HEK293 (cell line): ENCODE measurements at regions not wholly inside any gene's neighbourhood (a gene's known extent, or its start where the extent isn't known, plus 50 kb on each side); places are given as distances from the start of the nearest gene placed in this dataset.
"Not testable (repeated sequence)": the region's sequence is repeated elsewhere in the genome, so short reads cannot be mapped to it uniquely, and the experiment has no call there.

Source experiments
- CTCF ChIA-PET: fragments of 350-600 bp; formaldehyde crosslinking; extraction: SDS; loops from one replicate; lab custom pipeline; 2021; ENCODE audit warnings: antibody characterized with exemption; lab: Yijun Ruan, JAX
- POLR2A ChIA-PET: fragments of 300-600 bp; formaldehyde crosslinking; extraction: SDS; loops from one replicate; lab custom pipeline; 2020; ENCODE audit warnings: antibody characterized with exemption, inconsistent platforms; lab: Yijun Ruan, JAX
- H3K27ac ChIP-seq: fragments of 200-500 bp; sonication (Bioruptor generic); 2 replicates; pipeline ENCODE4 v1.5.1; 2014; ENCODE audit warnings: low read depth, low read length, control low read depth, inconsistent platforms; ENCODE audit errors: extremely low read depth
- H3K36me3 ChIP-seq, 2 experiments: fragments of 200-500 bp in 1 of 2; sonication (Bioruptor generic) in 1 of 2; 1 replicate in 1 of 2; 2 replicates in 1 of 2; pipeline ENCODE4 v1.5.1; 2014 to 2017; ENCODE audit warnings: inconsistent platforms in 2 of 2, low read length in 2 of 2; ENCODE audit not compliant: control insufficient read depth in 2 of 2, insufficient read depth in 1 of 2
- H3K4me1 ChIP-seq: fragments of 200-500 bp; sonication (Bioruptor generic); 2 replicates; pipeline ENCODE4 v1.5.1; 2014; ENCODE audit warnings: mild to moderate bottlenecking, low read length, inconsistent platforms; ENCODE audit not compliant: control insufficient read depth, insufficient read depth
- H3K4me3 ChIP-seq: 2 replicates; pipeline ENCODE4 v1.5.1; 2011; ENCODE audit warnings: low read depth, mild to moderate bottlenecking, control low read depth, low read length, moderate library complexity
- H3K9me3 ChIP-seq: fragments of 200-500 bp; sonication (Bioruptor generic); 2 replicates; pipeline ENCODE4 v1.5.1; 2014; ENCODE audit warnings: low read depth, low read length, inconsistent platforms; ENCODE audit not compliant: control insufficient read depth, insufficient read depth
- FEZF1 ChIP-seq: fragments of 450-650 bp; formaldehyde crosslinking; IDR thresholded peaks from 2 replicates; pipeline ENCODE4 v1.5.1; 2016; ENCODE audit warnings: missing biosample characterization, missing genetic modification characterization
- GFI1B ChIP-seq: fragments of 450-650 bp; formaldehyde crosslinking; IDR thresholded peaks from 2 replicates; pipeline ENCODE4 v1.5.1; 2016; ENCODE audit warnings: missing biosample characterization, missing genetic modification characterization
- HOXA7 ChIP-seq: sonication (generic); formaldehyde crosslinking; IDR thresholded peaks from 2 replicates; pipeline ENCODE4 v1.8.1; 2022; ENCODE audit warnings: missing genetic modification reagents, borderline replicate concordance
- ZFP3 ChIP-seq: fragments of 450-650 bp; formaldehyde crosslinking; IDR thresholded peaks from 2 replicates; pipeline ENCODE4 v1.5.1; 2016; ENCODE audit warnings: low read depth, missing biosample characterization, missing genetic modification characterization
- ZNF114 ChIP-seq: fragments of 450-650 bp; formaldehyde crosslinking; IDR thresholded peaks from 2 replicates; pipeline ENCODE4 v1.5.0; 2017; ENCODE audit warnings: missing biosample characterization, missing genetic modification characterization
- ZNF169 ChIP-seq: fragments of 450-650 bp; formaldehyde crosslinking; IDR thresholded peaks from 2 replicates; pipeline ENCODE4 v1.5.1; 2016; ENCODE audit warnings: missing biosample characterization, missing genetic modification characterization
- ZNF19 ChIP-seq: fragments of 450-650 bp; formaldehyde crosslinking; IDR thresholded peaks from 2 replicates; pipeline ENCODE4; 2016; ENCODE audit warnings: missing biosample characterization, missing genetic modification characterization, low read depth
- ZNF23 ChIP-seq: fragments of 450-650 bp; formaldehyde crosslinking; IDR thresholded peaks from 2 replicates; pipeline ENCODE4 v1.5.1; 2016; ENCODE audit warnings: missing biosample characterization, missing genetic modification characterization, borderline replicate concordance
- ZNF302 ChIP-seq: fragments of 450-650 bp; formaldehyde crosslinking; IDR thresholded peaks from 2 replicates; pipeline ENCODE4 v1.5.1; 2016; ENCODE audit warnings: missing biosample characterization, missing genetic modification characterization, low read depth
- ZNF391 ChIP-seq: fragments of 450-650 bp; formaldehyde crosslinking; IDR thresholded peaks from 2 replicates; pipeline ENCODE4 v1.5.1; 2016; ENCODE audit warnings: low read depth, missing biosample characterization, missing genetic modification characterization, borderline replicate concordance
- ZNF48 ChIP-seq: fragments of 450-650 bp; formaldehyde crosslinking; IDR thresholded peaks from 2 replicates; pipeline ENCODE4 v1.5.1; 2016; ENCODE audit warnings: missing biosample characterization, missing genetic modification characterization
- ZNF670 ChIP-seq: fragments of 450-650 bp; formaldehyde crosslinking; IDR thresholded peaks from 2 replicates; pipeline ENCODE4 v1.5.1; 2016; ENCODE audit warnings: missing biosample characterization, missing genetic modification characterization, low read depth
- ZNF707 ChIP-seq: fragments of 450-650 bp; formaldehyde crosslinking; IDR thresholded peaks from 2 replicates; pipeline ENCODE4 v1.5.1; 2016; ENCODE audit warnings: missing biosample characterization, missing genetic modification characterization
- ZNF76 ChIP-seq: fragments of 450-650 bp; formaldehyde crosslinking; IDR thresholded peaks from 2 replicates; pipeline ENCODE4; 2016; ENCODE audit warnings: low read depth, missing biosample characterization, missing genetic modification characterization, borderline replicate concordance
- ZNF843 ChIP-seq: fragments of 450-650 bp; formaldehyde crosslinking; IDR thresholded peaks from 2 replicates; pipeline ENCODE4 v1.5.1; 2016; ENCODE audit warnings: missing biosample characterization, missing genetic modification characterization
- TF ChIP-seq, protein P1 (sequence below): fragments of 450-650 bp; formaldehyde crosslinking; IDR thresholded peaks from 2 replicates; pipeline ENCODE4 v1.5.1; 2017; ENCODE audit warnings: missing biosample characterization, missing genetic modification characterization
- TF ChIP-seq, protein P2 (sequence below): fragments of 450-650 bp; formaldehyde crosslinking; IDR thresholded peaks from 2 replicates; pipeline ENCODE4 v1.5.1; 2017; ENCODE audit warnings: missing biosample characterization, missing genetic modification characterization
- TF ChIP-seq, protein P3 (sequence below): fragments of 450-650 bp; formaldehyde crosslinking; IDR thresholded peaks from 2 replicates; pipeline ENCODE4 v1.5.1; 2016; ENCODE audit warnings: missing biosample characterization, missing genetic modification characterization
- TF ChIP-seq, protein P4 (sequence below): fragments of 450-650 bp; formaldehyde crosslinking; IDR thresholded peaks from 2 replicates; pipeline ENCODE4 v1.5.1; 2016; ENCODE audit warnings: missing biosample characterization, missing genetic modification characterization, low read depth

DNA sequence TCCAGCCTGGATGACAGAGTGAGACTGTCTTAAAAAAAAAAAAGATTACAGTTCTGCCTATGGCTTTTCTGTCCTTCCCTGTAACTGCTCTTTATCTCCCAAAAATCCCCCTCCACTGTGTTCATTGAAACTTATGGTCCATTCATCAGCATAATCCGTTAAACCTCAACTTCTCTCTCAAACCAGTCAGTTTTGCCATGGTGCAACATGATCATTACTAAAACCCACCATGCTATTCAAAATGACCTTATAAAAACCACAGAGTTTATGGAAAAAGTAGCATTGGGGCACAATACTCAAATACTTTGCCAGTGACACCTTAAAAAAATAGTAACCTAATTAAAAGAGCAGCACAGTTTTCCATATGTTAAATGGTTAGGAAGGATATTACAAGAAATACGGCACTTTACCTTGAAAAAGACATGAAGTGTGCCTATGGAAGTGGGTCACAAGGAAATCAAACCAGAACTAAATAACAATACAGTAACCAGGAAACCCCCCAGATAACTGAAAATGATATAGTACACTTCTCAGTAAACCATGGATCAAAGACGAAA, 74.0 kb upstream of the ST8SIA6 start:
- TF ChIP-seq ZNF707 (tag by site-specific recombination) (no peak), ZNF670 (no peak), ZNF114 (tag by site-specific recombination) (no peak), ZNF302 (tag by site-specific recombination) (no peak), ZNF48 (tag by site-specific recombination) (no peak), GFI1B (tag by site-specific recombination) (no peak), ZNF76 (tag by site-specific recombination) (no peak), ZNF843 (tag by site-specific recombination) (no peak), ZNF169 (tag by site-specific recombination) (no peak), ZNF23 (tag by site-specific recombination) (no peak), ZFP3 (tag by site-specific recombination) (no peak), HOXA7 (CRISPR knock-in tag) (no peak)
- TF ChIP-seq, protein P1, sequence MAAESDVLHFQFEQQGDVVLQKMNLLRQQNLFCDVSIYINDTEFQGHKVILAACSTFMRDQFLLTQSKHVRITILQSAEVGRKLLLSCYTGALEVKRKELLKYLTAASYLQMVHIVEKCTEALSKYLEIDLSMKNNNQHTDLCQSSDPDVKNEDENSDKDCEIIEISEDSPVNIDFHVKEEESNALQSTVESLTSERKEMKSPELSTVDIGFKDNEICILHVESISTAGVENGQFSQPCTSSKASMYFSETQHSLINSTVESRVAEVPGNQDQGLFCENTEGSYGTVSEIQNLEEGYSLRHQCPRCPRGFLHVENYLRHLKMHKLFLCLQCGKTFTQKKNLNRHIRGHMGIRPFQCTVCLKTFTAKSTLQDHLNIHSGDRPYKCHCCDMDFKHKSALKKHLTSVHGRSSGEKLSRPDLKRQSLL (tag by site-specific recombination), result no peak
- TF ChIP-seq, protein P2, sequence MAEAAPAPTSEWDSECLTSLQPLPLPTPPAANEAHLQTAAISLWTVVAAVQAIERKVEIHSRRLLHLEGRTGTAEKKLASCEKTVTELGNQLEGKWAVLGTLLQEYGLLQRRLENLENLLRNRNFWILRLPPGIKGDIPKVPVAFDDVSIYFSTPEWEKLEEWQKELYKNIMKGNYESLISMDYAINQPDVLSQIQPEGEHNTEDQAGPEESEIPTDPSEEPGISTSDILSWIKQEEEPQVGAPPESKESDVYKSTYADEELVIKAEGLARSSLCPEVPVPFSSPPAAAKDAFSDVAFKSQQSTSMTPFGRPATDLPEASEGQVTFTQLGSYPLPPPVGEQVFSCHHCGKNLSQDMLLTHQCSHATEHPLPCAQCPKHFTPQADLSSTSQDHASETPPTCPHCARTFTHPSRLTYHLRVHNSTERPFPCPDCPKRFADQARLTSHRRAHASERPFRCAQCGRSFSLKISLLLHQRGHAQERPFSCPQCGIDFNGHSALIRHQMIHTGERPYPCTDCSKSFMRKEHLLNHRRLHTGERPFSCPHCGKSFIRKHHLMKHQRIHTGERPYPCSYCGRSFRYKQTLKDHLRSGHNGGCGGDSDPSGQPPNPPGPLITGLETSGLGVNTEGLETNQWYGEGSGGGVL (tag by site-specific recombination), result no peak
- TF ChIP-seq, protein P3, sequence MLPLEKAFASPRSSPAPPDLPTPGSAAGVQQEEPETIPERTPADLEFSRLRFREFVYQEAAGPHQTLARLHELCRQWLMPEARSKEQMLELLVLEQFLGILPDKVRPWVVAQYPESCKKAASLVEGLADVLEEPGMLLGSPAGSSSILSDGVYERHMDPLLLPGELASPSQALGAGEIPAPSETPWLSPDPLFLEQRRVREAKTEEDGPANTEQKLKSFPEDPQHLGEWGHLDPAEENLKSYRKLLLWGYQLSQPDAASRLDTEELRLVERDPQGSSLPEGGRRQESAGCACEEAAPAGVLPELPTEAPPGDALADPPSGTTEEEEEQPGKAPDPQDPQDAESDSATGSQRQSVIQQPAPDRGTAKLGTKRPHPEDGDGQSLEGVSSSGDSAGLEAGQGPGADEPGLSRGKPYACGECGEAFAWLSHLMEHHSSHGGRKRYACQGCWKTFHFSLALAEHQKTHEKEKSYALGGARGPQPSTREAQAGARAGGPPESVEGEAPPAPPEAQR, result no peak
- TF ChIP-seq, all 188 proteins: peak for 0
- Histone ChIP-seq H3K27ac (no peak overlapping the region), H3K36me3 (no peaks in the 10 kb centered on the region), H3K4me3 (no peak overlapping the region), H3K4me1 (no peaks in the 10 kb centered on the region), H3K9me3 (no peaks in the 10 kb centered on the region)
- ChIA-PET POLR2A (no interaction called here), CTCF (no interaction called here)

DNA sequence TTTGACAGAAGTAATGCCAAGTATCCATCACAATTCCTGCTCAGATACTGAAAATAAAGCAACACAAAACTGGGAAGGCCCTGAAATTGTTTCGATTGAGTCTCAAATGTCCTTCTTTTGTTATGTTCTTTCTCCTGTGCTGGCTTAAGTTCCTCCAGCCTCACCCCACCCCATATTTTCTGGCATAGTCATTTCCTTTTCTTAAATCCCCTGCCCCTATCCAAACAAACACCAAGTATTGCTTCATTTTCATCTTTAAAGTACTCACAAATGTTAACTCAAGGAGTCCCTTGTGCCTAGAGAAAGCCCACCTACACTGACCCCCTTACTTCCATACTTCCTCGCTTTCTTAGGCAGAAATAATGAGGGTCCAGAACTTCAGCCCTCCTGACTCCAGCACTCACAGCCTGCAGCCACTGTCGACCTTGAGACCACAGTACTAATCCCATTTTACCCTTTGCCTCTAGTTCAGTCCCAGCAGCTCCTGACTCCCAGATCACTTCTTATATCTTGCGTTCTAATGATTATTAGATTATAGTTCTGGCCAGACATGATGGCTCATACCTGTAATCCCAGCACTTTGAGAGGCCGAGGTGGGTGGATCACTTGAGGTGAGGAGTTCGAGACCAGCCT, 73.2 kb upstream of the ST8SIA6 start:
- Histone ChIP-seq H3K36me3 (no peaks in the 10 kb centered on the region), H3K4me1 (no peaks in the 10 kb centered on the region), H3K27ac (no peak overlapping the region), H3K4me3 (no peak overlapping the region), H3K9me3 (no peaks in the 10 kb centered on the region)
- ChIA-PET POLR2A (no interaction called here), CTCF (interaction anchor here (0.6 kb wide), 1 partner anchor 268 kb away, joined by 3 read pairs; no protein-coding TSS in a partner anchor)
- TF ChIP-seq FEZF1 (tag by site-specific recombination) (no peak), ZNF19 (no peak), ZNF391 (tag by site-specific recombination) (no peak)

DNA sequence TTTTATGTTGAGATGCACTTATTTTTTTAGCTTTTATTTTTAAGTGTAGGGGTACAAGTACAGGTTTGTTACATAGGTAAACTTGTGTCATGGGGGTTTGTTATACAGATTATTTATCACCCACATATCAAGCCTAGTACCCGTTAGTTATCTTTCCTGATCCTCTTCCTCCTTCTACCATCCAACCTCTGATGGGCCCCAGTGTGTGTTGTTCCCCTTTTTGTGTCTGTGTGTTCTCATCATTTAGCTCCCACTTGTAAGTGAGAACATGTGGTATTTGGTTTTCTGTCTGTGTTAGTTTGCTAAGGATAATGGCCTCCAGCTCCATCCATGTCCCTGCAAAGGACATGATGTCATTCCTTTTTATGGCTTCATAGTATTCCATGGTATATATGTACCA, 72.2 kb upstream of the ST8SIA6 start:
- H3K36me3 ChIP-seq, H3K4me3 ChIP-seq, H3K27ac ChIP-seq, H3K4me1 ChIP-seq, H3K9me3 ChIP-seq, POLR2A ChIA-PET: not testable (repeated sequence)
- TF ChIP-seq, protein P4, sequence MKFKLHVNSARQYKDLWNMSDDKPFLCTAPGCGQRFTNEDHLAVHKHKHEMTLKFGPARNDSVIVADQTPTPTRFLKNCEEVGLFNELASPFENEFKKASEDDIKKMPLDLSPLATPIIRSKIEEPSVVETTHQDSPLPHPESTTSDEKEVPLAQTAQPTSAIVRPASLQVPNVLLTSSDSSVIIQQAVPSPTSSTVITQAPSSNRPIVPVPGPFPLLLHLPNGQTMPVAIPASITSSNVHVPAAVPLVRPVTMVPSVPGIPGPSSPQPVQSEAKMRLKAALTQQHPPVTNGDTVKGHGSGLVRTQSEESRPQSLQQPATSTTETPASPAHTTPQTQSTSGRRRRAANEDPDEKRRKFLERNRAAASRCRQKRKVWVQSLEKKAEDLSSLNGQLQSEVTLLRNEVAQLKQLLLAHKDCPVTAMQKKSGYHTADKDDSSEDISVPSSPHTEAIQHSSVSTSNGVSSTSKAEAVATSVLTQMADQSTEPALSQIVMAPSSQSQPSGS (tag by site-specific recombination), result 0 out of 2 replicates have a peak, but pooled peaks have one; percentile 39
- CTCF ChIA-PET, result interaction anchor here (0.6 to 1.3 kb wide), 2 partner anchors 12 to 53 kb away, joined by 3 to 4 read pairs; no protein-coding TSS in a partner anchor
